ENCODE measurements at regions not wholly inside any gene's neighbourhood (a gene's known extent, or its start where the extent isn't known, plus 50 kb on each side); places are given as distances from the start of the nearest gene placed in this dataset.

GRCh38 chr17:77387891-77388290 lies 247.1 kb downstream of the SEC14L1 start:
- no peak for TF ChIP-seq CTCF (IDR thresholded peaks at IDR 0.05)
- TF ChIP-seq POLR2A (IDR thresholded peaks at IDR 0.05): no peak

Measured in vagina (tissue), 2 donors.